GM23338 (cell line): ENCODE measurements at regions not wholly inside any gene's neighbourhood (a gene's known extent, or its start where the extent isn't known, plus 50 kb on each side); places are given as distances from the start of the nearest gene placed in this dataset.
"Not testable (repeated sequence)": the region's sequence is repeated elsewhere in the genome, so short reads cannot be mapped to it uniquely, and the experiment has no call there.

Source experiments
- ATAC-seq: fragments of 200-7000 bp; cut with Tn5 transposase; 3 replicates; pipeline ENCODE4 v1.9.1; 2020
- DNase-seq: peaks from one replicate; pipeline ENCODE4 v3.0.0-alpha.2; 2015; ENCODE audit warnings: low spot score
- H2AFZ ChIP-seq: fragments of 200-600 bp; sonication (generic); 2 replicates; pipeline ENCODE4 v1.8.0; 2016; ENCODE audit warnings: antibody characterized with exemption, mild to moderate bottlenecking, moderate library complexity
- H3F3A ChIP-seq: fragments of 200-600 bp; sonication (generic); replicated peaks from 2 replicates; pipeline ENCODE4 v1.8.0; 2017; ENCODE audit warnings: antibody characterized with exemption, mixed run types, low read depth
- H3K27ac ChIP-seq: fragments of 200-600 bp; sonication (generic); 2 replicates; pipeline ENCODE4 v1.6.1; 2016; ENCODE audit warnings: low read depth
- H3K27me3 ChIP-seq: fragments of 200-600 bp; sonication (generic); 2 replicates; pipeline ENCODE4 v1.8.0; 2016; ENCODE audit warnings: mild to moderate bottlenecking, mixed run types, moderate library complexity; ENCODE audit not compliant: insufficient read depth
- H3K36me3 ChIP-seq: fragments of 200-600 bp; sonication (generic); 2 replicates; pipeline ENCODE4 v1.8.0; 2016; ENCODE audit warnings: mild to moderate bottlenecking; ENCODE audit not compliant: insufficient read depth
- H3K4me1 ChIP-seq: fragments of 200-600 bp; sonication (generic); 2 replicates; pipeline ENCODE4 v1.8.0; 2016; ENCODE audit warnings: mild to moderate bottlenecking, moderate library complexity; ENCODE audit not compliant: insufficient read depth
- H3K4me2 ChIP-seq: fragments of 200-600 bp; sonication (generic); 2 replicates; pipeline ENCODE4 v1.7.1; 2017; ENCODE audit warnings: mixed run types
- H3K4me3 ChIP-seq: fragments of 200-600 bp; sonication (generic); 2 replicates; pipeline ENCODE4 v1.6.1; 2016; ENCODE audit warnings: mixed run types
- H3K79me2 ChIP-seq: fragments of 200-600 bp; sonication (generic); replicated peaks from 2 replicates; pipeline ENCODE4 v1.8.0; 2017; ENCODE audit warnings: mild to moderate bottlenecking; ENCODE audit not compliant: insufficient read depth
- H3K9me2 ChIP-seq: fragments of 200-600 bp; sonication (generic); 2 replicates; pipeline ENCODE4 v1.8.0; 2017; ENCODE audit not compliant: insufficient read depth
- H4K20me1 ChIP-seq: fragments of 200-600 bp; sonication (generic); replicated peaks from 2 replicates; pipeline ENCODE4 v1.8.0; 2017; ENCODE audit warnings: mild to moderate bottlenecking; ENCODE audit not compliant: insufficient read depth
- H3K27ac Mint-ChIP-seq: 2 replicates; pipeline ENCODE4 v1.8.0; 2020; ENCODE audit warnings: inconsistent platforms, mild to moderate bottlenecking, moderate library complexity, mixed read lengths
- H3K27me3 Mint-ChIP-seq: 3 replicates; pipeline ENCODE4 v1.8.0; 2022; ENCODE audit warnings: low read depth, mild to moderate bottlenecking, moderate library complexity, mixed read lengths, inconsistent platforms; ENCODE audit not compliant: insufficient read depth, poor library complexity
- H3K36me3 Mint-ChIP-seq: 3 replicates; pipeline ENCODE4 v1.8.0; 2021; ENCODE audit warnings: low read depth, mild to moderate bottlenecking, inconsistent platforms, moderate library complexity, mixed read lengths
- H3K4me1 Mint-ChIP-seq: 3 replicates; pipeline ENCODE4 v1.8.0; 2020; ENCODE audit warnings: mild to moderate bottlenecking, inconsistent platforms, mixed read lengths
- H3K4me3 Mint-ChIP-seq: 3 replicates; pipeline ENCODE4 v1.8.0; 2021; ENCODE audit warnings: moderate library complexity, mild to moderate bottlenecking, inconsistent platforms, mixed read lengths
- H3K9me3 Mint-ChIP-seq: 3 replicates; pipeline ENCODE4 v1.8.0; 2020; ENCODE audit warnings: moderate library complexity, mild to moderate bottlenecking, inconsistent platforms, mixed read lengths
- JUNB ChIP-seq: IDR thresholded peaks from one replicate; pipeline ENCODE4 v1.6.1; 2016; ENCODE audit warnings: antibody characterized with exemption; ENCODE audit not compliant: unreplicated experiment
- NANOG ChIP-seq: IDR thresholded peaks from 2 replicates; pipeline ENCODE4 v1.6.1; 2016; ENCODE audit warnings: antibody characterized with exemption, borderline replicate concordance
- POLR2AphosphoS5 ChIP-seq: IDR thresholded peaks from 2 replicates; pipeline ENCODE4 v1.6.1; 2016; ENCODE audit warnings: antibody characterized with exemption, low read depth
- ZNF114 ChIP-seq: fragments of 250-450 bp; sonication (Bioruptor Pico); IDR thresholded peaks from 2 replicates; pipeline ENCODE4 v1.5.0; 2020; ENCODE audit warnings: mild to moderate bottlenecking, moderate library complexity
- ZNF331 ChIP-seq: fragments of 250-450 bp; sonication (Bioruptor Pico); IDR thresholded peaks from 2 replicates; pipeline ENCODE4 v1.5.0; 2020; ENCODE audit warnings: low read depth, mild to moderate bottlenecking, moderate library complexity
- TF ChIP-seq, protein P1 (sequence below): IDR thresholded peaks from one replicate; pipeline ENCODE4 v1.6.1; 2018; ENCODE audit warnings: antibody characterized with exemption; ENCODE audit not compliant: unreplicated experiment

DNA sequence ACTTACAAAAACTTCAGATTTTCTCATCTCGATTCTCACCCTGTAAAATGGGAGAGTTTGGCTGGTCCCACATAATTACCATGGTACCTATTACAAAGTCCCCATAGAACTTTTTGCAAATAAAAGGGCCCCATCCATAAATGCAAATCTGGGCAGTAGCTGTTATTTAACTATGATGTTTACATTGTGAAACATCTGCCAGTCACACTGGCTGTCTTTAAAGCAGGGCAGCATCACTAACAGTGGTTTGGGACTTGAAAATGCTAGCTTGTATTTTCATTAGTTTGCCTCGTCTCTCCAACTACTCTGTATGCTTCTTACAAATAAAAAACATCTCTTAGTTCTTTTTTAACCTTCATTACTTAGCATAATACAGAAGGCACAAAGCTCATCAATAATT is 240.7 kb downstream of the FZD1 start (continued):
- TF ChIP-seq ZNF114 (CRISPR knock-in tag) (no peak), JUNB (no peak)
- TF ChIP-seq, protein P1, sequence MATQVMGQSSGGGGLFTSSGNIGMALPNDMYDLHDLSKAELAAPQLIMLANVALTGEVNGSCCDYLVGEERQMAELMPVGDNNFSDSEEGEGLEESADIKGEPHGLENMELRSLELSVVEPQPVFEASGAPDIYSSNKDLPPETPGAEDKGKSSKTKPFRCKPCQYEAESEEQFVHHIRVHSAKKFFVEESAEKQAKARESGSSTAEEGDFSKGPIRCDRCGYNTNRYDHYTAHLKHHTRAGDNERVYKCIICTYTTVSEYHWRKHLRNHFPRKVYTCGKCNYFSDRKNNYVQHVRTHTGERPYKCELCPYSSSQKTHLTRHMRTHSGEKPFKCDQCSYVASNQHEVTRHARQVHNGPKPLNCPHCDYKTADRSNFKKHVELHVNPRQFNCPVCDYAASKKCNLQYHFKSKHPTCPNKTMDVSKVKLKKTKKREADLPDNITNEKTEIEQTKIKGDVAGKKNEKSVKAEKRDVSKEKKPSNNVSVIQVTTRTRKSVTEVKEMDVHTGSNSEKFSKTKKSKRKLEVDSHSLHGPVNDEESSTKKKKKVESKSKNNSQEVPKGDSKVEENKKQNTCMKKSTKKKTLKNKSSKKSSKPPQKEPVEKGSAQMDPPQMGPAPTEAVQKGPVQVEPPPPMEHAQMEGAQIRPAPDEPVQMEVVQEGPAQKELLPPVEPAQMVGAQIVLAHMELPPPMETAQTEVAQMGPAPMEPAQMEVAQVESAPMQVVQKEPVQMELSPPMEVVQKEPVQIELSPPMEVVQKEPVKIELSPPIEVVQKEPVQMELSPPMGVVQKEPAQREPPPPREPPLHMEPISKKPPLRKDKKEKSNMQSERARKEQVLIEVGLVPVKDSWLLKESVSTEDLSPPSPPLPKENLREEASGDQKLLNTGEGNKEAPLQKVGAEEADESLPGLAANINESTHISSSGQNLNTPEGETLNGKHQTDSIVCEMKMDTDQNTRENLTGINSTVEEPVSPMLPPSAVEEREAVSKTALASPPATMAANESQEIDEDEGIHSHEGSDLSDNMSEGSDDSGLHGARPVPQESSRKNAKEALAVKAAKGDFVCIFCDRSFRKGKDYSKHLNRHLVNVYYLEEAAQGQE, result no peak

DNA sequence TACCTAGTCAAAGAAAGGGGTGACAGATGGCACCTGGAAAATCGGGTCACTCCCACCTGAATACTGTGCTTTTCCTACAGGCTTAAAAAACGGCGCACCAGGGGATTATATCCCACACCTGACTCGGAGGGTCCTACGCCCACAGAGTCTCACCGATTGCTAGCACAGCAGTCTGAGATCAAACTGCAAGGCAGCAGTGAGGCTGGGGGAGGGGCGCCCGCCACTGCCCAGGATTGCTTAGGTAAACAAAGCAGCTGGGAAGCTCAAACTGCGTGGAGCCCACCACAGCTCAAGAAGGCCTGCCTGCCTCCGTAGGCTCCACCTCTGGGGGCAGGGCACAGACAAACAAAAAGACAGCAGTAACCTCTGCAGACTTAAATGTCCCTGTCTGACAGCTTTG is 242.7 kb downstream of the FZD1 start:
- H3K9me2 ChIP-seq, H3K27ac ChIP-seq, H3K4me3 ChIP-seq, H3K27me3 Mint-ChIP-seq, H3K36me3 ChIP-seq, H3K4me1 ChIP-seq, H3K4me3 Mint-ChIP-seq, H2AFZ ChIP-seq, H3K4me1 Mint-ChIP-seq, H3K27ac Mint-ChIP-seq, H3K4me2 ChIP-seq, H4K20me1 ChIP-seq, H3K27me3 ChIP-seq, H3K36me3 Mint-ChIP-seq, ATAC-seq, H3K79me2 ChIP-seq, H3F3A ChIP-seq, DNase-seq: not testable (repeated sequence)
- peaks cover 12% of the 10 kb centered on the region for H3K9me3 Mint-ChIP-seq

DNA sequence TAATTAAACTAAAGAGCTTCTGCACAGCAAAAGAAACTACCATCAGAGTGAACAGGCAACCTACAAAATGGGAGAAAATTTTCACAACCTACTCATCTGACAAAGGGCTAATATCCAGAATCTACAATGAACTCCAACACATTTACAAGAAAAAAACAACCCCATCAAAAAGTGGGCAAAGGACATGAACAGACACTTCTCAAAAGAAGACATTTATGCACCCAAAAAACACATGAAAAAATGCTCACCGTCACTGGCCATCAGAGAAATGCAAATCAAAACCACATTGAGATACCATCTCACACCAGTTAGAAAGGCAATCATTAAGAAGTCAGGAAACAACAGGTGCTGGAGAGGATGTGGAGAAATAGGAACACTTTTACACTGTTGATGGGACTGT is 247.6 kb downstream of the FZD1 start:
- not testable (repeated sequence) for H3K27me3 Mint-ChIP-seq

DNA sequence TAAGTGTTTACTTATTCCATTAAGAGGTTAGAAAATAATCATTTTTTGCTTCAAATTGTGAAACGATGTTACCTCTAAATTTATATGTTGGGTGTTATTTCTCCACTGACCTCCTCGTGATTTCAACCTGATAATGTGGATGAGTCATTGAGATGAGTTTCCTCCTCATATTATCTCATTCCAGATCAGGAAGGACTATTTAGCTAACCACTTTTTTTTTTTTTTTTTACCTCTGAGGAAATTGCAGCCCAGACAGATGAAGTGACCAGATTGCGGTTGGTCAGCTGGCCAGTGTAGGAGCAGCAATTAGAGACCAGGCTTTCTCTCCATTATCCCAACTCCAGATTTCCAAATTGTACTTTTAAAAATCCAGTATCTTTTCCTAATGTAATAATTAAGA is 248.7 kb downstream of the FZD1 start:
- Mint-ChIP-seq H3K27me3 (no peaks in the 10 kb centered on the region), H3K36me3 (no peaks in the 10 kb centered on the region), H3K4me1 (no peaks in the 10 kb centered on the region), H3K27ac (no peak overlapping the region; the same call in 1 of the 2 replicates), H3K9me3 (peaks cover under 1% of the 10 kb centered on the region; the same call in 1 of the 3 replicates), H3K4me3 (no peak overlapping the region)
- H2AFZ ChIP-seq, result no peak overlapping the region
- H3K27ac ChIP-seq, result no peak overlapping the region
- no peak for ATAC-seq
- no peaks in the 10 kb centered on the region for H3K79me2 ChIP-seq
- no peak overlapping the region for H3K4me2 ChIP-seq
- no peaks in the 10 kb centered on the region for H3F3A ChIP-seq
- H4K20me1 ChIP-seq, result no peaks in the 10 kb centered on the region
- H3K4me3 ChIP-seq, result no peak overlapping the region
- H3K9me2 ChIP-seq, result no peaks in the 10 kb centered on the region
- H3K4me1 ChIP-seq, result no peaks in the 10 kb centered on the region
- H3K36me3 ChIP-seq, result no peaks in the 10 kb centered on the region
- H3K27me3 ChIP-seq, result no peaks in the 10 kb centered on the region
- no peak for DNase-seq
- no peak for TF ChIP-seq NANOG
- no peak for TF ChIP-seq POLR2AphosphoS5
- no peak for TF ChIP-seq ZNF331 (CRISPR knock-in tag)
- TF ChIP-seq, protein P1, result no peak

More for the DNA sequence above, 247.6 kb downstream of the FZD1 start:
- H3K9me2 ChIP-seq, H3K36me3 Mint-ChIP-seq, H3K27ac Mint-ChIP-seq, H3F3A ChIP-seq, H2AFZ ChIP-seq, H3K4me2 ChIP-seq, H3K4me1 ChIP-seq, H3K4me1 Mint-ChIP-seq, H3K36me3 ChIP-seq, DNase-seq, H3K27ac ChIP-seq, H3K79me2 ChIP-seq, H3K27me3 ChIP-seq, H3K4me3 Mint-ChIP-seq, ATAC-seq, H3K9me3 Mint-ChIP-seq, H4K20me1 ChIP-seq, H3K4me3 ChIP-seq: not testable (repeated sequence)
